Colonic mucosa (tissue), 4 donors: ENCODE measurements at regions not wholly inside any gene's neighbourhood (a gene's known extent, or its start where the extent isn't known, plus 50 kb on each side); places are given as distances from the start of the nearest gene placed in this dataset.
"Not testable (repeated sequence)": the region's sequence is repeated elsewhere in the genome, so short reads cannot be mapped to it uniquely, and the experiment has no call there.

ENCODE experiments used
- DNase-seq: peaks from one replicate; pipeline ENCODE4 v3.0.0-alpha.2; 2020
- H3K27ac ChIP-seq: fragments of 200-600 bp; one replicate; pipeline ENCODE4 v1.8.0; 2021
- H3K27me3 ChIP-seq: fragments of 200-600 bp; one replicate; pipeline ENCODE4 v1.8.0; 2021
- H3K36me3 ChIP-seq: fragments of 200-600 bp; one replicate; pipeline ENCODE4 v1.8.0; 2021
- H3K4me1 ChIP-seq: fragments of 200-600 bp; one replicate; pipeline ENCODE4 v1.8.0; 2021; ENCODE audit warnings: mild to moderate bottlenecking
- H3K4me3 ChIP-seq: fragments of 200-600 bp; one replicate; pipeline ENCODE4 v1.8.0; 2021
- H3K9ac ChIP-seq, 2 donors: one replicate each; pipeline ENCODE4 v1.7.0; 2013; ENCODE audit warnings: control low read depth in 2 of 2, low read depth in 2 of 2, low read length in 2 of 2
- H3K9me3 ChIP-seq: fragments of 200-600 bp; one replicate; pipeline ENCODE4 v1.8.0; 2021
- intact Hi-C: fragments of 100-400 bp; cut with DNase I; formaldehyde crosslinking; loops from one replicate; pipeline ENCODE4 v1.14.1; 2022
- TF ChIP-seq, protein P1 (sequence below): fragments of 200-600 bp; IDR thresholded peaks from one replicate; pipeline ENCODE4 v1.8.0; 2022; ENCODE audit warnings: antibody characterized with exemption, mild to moderate bottlenecking
- donor health status: healthy.
- donor health status: DM: no; HTN: no; CAD: no.
- donor health status: DM: no; HTN: no; CAD: no.

GRCh38 chr6:82118150-82118562 lies 129.4 kb downstream of the IBTK start:
- intact Hi-C loops: no loop called here
- H3K36me3 ChIP-seq: no peaks in the 10 kb centered on the region
- H3K4me1 ChIP-seq: no peaks in the 10 kb centered on the region
- H3K27me3 ChIP-seq: no peaks in the 10 kb centered on the region
- TF ChIP-seq, protein P1, sequence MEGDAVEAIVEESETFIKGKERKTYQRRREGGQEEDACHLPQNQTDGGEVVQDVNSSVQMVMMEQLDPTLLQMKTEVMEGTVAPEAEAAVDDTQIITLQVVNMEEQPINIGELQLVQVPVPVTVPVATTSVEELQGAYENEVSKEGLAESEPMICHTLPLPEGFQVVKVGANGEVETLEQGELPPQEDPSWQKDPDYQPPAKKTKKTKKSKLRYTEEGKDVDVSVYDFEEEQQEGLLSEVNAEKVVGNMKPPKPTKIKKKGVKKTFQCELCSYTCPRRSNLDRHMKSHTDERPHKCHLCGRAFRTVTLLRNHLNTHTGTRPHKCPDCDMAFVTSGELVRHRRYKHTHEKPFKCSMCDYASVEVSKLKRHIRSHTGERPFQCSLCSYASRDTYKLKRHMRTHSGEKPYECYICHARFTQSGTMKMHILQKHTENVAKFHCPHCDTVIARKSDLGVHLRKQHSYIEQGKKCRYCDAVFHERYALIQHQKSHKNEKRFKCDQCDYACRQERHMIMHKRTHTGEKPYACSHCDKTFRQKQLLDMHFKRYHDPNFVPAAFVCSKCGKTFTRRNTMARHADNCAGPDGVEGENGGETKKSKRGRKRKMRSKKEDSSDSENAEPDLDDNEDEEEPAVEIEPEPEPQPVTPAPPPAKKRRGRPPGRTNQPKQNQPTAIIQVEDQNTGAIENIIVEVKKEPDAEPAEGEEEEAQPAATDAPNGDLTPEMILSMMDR: no peak
- no peaks in the 10 kb centered on the region for H3K9me3 ChIP-seq
- no peak overlapping the region for H3K4me3 ChIP-seq
- H3K27ac ChIP-seq: no peak overlapping the region
- DNase-seq: no peak
- H3K9ac ChIP-seq: no peak overlapping the region

DNA sequence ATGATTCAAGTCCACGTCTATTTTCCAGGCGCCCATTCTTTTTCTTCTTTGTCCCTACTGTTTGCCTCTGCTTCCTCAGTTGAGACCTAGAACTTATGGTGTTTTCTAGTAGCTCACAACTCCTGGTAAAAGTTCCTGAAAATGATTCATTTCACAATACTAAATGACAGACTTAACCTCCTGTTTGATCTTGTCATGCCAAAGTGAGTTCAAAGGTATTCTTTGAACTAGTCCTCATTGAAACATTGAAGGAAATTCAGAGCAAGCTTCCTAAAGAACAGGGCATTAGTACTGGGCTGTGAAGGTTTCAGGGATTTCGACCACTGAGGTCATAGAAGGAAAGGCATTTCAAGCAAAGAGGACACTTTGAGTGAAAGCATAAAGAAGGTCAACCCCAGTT lies 132.8 kb downstream of the IBTK start:
- H3K4me1 ChIP-seq: no peaks in the 10 kb centered on the region
- H3K27me3 ChIP-seq: no peaks in the 10 kb centered on the region
- no peak overlapping the region for H3K27ac ChIP-seq
- H3K9me3 ChIP-seq: no peaks in the 10 kb centered on the region
- H3K36me3 ChIP-seq: no peaks in the 10 kb centered on the region
- intact Hi-C loops: no loop called here
- TF ChIP-seq, protein P1: no peak
- no peak overlapping the region for H3K4me3 ChIP-seq
- no peak for DNase-seq
- H3K9ac ChIP-seq: no peak overlapping the region

GRCh38 chr6:82113231-82113630 lies 134.3 kb downstream of the IBTK start:
- H3K27me3 ChIP-seq: no peaks in the 10 kb centered on the region
- intact Hi-C loops: no loop called here
- TF ChIP-seq, protein P1: no peak
- no peak overlapping the region for H3K27ac ChIP-seq
- no peaks in the 10 kb centered on the region for H3K4me1 ChIP-seq
- no peak for DNase-seq
- H3K9me3 ChIP-seq: no peaks in the 10 kb centered on the region
- no peak overlapping the region for H3K4me3 ChIP-seq
- no peak overlapping the region for H3K9ac ChIP-seq
- H3K36me3 ChIP-seq: no peaks in the 10 kb centered on the region

DNA sequence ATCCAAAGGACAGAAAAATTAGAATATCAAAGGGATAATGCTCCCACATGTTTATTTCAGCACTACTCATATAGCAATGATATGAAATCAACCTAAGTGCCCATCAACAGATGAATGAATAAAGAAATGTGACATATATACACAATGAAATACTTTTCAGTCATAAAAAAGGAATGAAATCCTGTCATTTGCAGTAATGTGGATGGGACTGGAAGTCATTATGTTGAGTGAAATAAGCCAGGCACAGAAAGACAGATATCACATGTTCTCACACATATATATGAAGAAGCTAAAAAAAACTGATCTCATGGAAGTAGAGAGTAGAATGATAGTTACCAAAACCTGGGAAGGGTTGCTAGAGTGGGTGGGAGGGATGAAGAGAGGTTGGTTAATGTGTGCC lies 135.7 kb downstream of the IBTK start:
- H3K9me3 ChIP-seq: no peaks in the 10 kb centered on the region
- H3K27ac ChIP-seq: no peak overlapping the region
- no peaks in the 10 kb centered on the region for H3K36me3 ChIP-seq
- DNase-seq: no peak
- intact Hi-C loops: no loop called here
- no peak overlapping the region for H3K9ac ChIP-seq
- TF ChIP-seq, protein P1: no peak
- no peaks in the 10 kb centered on the region for H3K27me3 ChIP-seq
- H3K4me3 ChIP-seq: no peak overlapping the region
- no peaks in the 10 kb centered on the region for H3K4me1 ChIP-seq

GRCh38 chr6:82111114-82111513 lies 136.4 kb downstream of the IBTK start:
- H3K9ac ChIP-seq: no peak overlapping the region
- H3K4me3 ChIP-seq: no peak overlapping the region
- no peak for DNase-seq
- intact Hi-C loops: no loop called here
- TF ChIP-seq, protein P1: no peak
- H3K9me3 ChIP-seq: no peaks in the 10 kb centered on the region
- H3K36me3 ChIP-seq: no peaks in the 10 kb centered on the region
- no peaks in the 10 kb centered on the region for H3K4me1 ChIP-seq
- no peak overlapping the region for H3K27ac ChIP-seq
- no peaks in the 10 kb centered on the region for H3K27me3 ChIP-seq

DNA sequence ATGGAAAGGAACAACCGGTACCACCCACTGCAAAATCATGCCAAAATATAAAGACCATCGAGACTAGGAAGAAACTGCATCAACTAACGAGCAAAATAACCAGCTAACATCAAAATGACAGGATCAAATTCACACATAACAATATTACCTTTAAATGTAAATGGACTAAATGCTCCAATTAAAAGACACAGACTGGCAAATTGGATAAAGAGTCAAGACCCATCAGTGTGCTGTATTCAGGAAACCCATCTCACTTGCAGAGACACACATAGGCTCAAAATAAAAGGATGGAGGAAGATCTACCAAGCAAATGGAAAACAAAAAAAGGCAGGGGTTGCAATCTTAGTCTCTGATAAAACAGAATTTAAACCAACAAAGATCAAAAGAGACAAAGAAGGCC lies 144.4 kb downstream of the IBTK start:
- H3K36me3 ChIP-seq, H3K27me3 ChIP-seq, DNase-seq, H3K27ac ChIP-seq, H3K9ac ChIP-seq, intact Hi-C loops, H3K4me3 ChIP-seq, H3K9me3 ChIP-seq, H3K4me1 ChIP-seq: not testable (repeated sequence)

DNA sequence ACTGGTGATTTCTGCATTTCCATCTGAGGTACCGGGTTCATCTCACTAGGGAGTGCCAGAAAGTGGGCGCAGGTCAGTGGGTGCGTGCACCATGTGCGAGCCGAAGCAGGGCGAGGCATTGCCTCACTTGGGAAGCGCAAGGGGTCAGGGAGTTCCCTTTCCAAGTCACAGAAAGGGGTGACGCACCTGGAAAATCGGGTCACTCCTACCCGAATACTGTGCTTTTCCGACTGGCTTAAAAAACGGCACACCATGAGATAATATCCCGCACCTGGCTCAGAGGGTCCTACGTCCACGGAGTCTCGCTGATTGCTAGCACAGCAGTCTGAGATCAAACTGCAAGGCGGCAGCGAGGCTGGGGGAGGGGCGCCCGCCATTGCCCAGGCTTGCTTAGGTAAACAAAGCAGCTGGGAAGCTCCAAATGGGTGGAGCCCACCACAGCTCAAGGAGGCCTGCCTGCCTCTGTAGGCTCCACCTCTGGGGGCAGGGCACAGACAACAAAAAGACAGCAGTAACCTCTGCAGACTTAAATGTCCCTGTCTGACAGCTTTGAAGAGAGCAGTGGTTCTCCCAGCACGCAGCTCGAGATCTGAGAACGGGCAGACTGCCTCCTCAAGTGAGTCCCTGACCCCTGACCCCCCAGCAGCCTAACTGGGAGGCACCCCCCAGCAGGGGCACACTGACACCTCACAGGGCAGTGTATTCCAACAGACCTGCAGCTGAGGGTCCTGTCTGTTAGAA lies 146.0 kb downstream of the IBTK start:
- H3K27ac ChIP-seq, H3K4me3 ChIP-seq, H3K27me3 ChIP-seq, H3K4me1 ChIP-seq, intact Hi-C loops, H3K36me3 ChIP-seq, H3K9ac ChIP-seq, DNase-seq, H3K9me3 ChIP-seq: not testable (repeated sequence)

- H3K27ac ChIP-seq, H3K4me1 ChIP-seq, H3K4me3 ChIP-seq, H3K27me3 ChIP-seq, DNase-seq, intact Hi-C loops, H3K9me3 ChIP-seq, H3K36me3 ChIP-seq, H3K9ac ChIP-seq: not testable (repeated sequence)
Measured at GRCh38 chr6:82100763-82101162, 146.8 kb downstream of the IBTK start.
